NCI-H2227 (cell line): ENCODE measurements at regions not wholly inside any gene's neighbourhood (a gene's known extent, or its start where the extent isn't known, plus 50 kb on each side); places are given as distances from the start of the nearest gene placed in this dataset.
"Not testable (repeated sequence)": the region's sequence is repeated elsewhere in the genome, so short reads cannot be mapped to it uniquely, and the experiment has no call there.

Experiments
- DNase-seq: peaks from one replicate; lab custom pipeline; 2025; ENCODE audit not compliant: unreplicated experiment; lab: John Stamatoyannopoulos, UW

DNA sequence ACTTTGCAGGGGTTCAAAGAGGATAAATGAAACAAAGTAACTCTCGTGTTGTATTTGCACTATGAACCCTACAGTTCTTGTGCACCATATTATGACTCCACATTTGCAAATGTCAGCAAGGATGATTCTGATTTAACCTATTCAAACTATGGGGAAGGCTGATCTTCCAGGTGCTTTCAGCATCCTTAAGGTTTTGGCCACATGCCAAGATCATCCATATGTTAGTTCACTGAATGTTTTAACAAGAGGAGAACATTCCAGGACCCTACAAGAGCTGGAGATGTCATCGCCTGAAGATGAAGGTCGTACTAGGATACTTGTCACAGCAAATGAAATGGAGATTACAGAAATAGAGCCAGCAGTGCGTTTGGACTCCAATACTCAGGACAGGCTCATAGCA, 114.2 kb downstream of the DHRS2 start:
- DNase-seq, result no peak

DNA sequence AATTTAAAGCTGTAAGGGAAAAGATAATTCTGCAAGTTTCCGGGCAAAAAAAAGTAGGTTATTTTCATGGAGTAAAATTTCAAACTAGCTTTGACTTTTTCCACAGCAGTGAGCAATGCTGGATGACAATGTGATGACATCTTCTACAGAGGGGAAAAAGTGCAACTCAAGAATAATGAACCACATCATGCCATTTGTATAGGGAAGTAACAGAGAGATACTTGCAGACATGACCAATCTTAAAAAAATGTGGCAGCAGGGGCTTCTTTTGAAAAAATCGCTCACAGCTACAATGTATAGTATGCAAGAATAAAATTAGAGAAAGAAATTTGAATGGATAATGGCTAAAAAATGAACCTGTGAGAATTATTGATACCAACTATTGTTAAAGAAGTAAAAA, 115.5 kb downstream of the DHRS2 start:
- DNase-seq, result no peak

DNA sequence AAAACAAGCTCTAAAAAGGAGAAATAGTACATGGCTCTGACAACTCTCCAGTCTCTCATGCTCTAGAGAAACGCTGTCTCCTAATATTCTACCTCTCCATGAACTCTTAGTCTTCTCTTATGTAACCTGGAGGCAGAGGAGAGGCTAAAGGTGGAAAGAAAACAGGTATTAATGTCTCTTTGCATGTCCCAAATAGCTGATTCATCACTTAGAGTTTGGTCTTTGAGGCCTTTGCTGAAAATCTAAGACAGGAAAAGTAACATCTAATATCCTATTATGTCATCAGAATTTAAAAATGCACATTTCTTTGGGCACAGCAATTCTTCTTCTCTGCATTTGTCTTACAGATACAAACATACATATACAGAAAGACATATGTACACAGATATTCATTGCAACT, 127.2 kb downstream of the DHRS2 start:
- DNase-seq, result no peak

DNA sequence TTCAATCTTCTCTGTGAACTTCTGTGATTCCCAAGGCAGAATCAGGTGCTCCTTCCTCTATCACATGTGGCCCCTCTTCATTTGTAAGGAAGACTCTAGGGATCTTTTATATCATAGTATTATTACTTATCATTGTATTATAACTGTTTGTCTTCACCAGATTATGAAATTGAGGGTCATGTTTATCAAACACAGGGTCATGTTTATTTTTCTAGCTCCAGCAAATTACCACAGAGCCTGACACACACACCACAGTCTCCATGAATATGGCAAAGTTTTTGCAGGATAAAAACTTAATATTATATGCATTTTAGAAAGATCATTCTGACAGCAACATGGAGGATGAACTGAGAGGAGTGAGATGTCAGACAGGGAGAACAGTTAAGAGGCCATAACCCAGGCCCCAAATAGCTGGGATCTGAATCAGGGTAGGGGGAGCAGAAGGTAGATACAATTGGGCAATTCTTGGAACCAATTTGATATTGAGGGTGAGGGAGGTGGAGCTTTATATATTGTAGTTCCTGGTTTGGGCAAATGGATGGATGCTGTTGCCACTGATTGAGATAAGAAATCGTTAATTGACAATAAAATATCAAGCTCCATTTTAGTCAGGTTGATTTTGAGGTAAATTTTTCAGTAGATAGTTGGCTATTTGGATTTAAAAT, 130.7 kb downstream of the DHRS2 start:
- no peak for DNase-seq

DNA sequence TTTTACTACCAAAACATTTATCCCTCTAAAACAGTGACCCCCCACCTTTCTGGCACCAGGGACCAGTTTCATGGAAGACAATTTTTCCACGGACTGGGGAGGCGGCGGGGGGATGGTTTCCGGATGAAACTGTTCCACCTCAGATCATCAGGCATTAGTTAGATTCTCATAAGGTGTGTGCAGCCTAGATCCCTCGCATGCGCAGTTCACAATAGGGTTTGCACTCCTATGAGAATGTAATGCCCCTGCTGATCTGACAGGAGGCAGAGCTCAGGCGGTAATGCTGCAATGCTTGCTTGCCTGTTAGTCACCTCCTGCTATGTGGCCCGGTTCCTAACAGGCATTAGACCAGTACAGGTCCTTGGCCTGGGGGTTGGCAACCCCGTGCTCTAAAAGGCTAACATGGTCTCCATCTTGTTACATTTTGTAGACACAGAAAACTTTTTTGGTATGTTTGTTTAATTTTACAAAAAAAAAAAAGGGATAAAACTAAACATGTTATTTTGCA, 133.1 kb downstream of the DHRS2 start:
- not testable (repeated sequence) for DNase-seq

DNA sequence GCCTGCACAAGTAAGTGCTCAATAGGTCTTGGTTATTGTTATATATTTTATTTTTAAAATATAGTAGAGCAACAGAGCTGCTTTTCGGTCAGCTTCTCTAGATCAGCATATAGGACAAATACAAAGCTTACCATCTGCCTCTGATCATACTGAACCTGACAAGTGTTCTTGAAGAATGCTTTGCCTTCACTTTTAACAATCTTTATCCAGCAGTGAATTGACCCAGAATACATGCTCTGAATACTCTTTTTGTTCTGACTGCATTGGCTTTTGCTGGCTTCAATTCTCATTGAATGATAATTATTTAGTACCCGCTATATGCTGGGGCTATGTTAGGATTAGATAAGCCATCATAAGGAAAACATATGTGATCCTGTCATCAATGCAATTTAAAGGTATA, 137.8 kb downstream of the DHRS2 start:
- no peak for DNase-seq

DNA sequence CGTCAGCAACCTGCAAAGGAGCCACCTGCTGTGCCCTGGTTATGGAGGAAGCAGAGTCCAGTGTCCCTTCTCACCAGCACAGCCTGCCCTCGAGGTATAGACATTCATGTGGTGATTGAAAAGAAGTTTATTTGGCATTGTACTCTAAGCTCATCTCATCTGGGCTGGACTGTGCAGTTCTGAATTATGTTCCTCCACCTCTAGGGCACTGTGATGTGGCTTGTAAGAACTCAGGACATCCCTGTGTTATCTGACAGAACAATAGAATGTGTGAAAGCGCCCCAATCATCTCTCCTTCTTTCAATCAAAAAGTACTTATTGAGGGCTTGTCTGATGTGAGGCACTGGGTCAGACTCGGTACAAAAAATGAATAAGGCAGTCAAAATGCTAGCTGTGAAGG, 140.1 kb downstream of the DHRS2 start:
- no peak for DNase-seq

DNA sequence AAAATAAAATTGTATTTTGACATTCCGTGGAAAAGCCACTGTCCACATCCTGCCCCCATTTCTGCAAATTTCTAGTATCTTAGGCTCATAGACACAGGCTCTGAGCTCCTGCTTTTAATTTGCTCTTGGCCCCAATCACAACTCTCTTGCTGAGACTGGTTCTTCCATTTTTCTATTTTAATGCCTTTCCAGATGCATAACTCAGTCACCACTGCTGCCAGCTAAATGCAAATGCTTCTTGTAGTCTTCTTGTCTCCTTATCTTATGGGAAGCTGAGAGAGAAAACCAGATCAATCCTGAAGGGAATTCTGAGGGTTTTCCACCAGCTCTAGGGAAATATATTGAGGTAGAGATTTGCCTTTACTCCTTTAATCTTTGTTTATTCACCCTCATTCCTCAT, 149.0 kb downstream of the DHRS2 start:
- no peak for DNase-seq

DNA sequence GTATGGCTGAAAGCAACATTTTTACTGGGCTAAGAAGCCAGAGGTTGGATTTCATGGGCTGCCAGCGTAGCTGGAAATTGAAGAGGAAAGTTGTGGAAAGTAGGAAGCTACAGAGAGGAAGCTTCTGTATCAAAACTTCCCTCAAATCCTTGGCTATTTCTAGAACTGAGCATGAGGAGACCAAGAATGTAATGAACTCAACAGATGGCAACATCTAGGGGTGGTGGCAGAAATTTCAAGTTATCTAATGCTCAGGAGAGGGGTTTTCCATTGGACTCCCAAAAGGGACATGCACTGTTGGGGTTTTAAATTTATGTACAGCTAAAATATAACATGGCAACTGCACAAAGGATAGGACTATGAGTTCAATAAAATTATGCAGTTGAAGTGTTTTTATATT, 151.3 kb downstream of the DHRS2 start:
- no peak for DNase-seq

DNA sequence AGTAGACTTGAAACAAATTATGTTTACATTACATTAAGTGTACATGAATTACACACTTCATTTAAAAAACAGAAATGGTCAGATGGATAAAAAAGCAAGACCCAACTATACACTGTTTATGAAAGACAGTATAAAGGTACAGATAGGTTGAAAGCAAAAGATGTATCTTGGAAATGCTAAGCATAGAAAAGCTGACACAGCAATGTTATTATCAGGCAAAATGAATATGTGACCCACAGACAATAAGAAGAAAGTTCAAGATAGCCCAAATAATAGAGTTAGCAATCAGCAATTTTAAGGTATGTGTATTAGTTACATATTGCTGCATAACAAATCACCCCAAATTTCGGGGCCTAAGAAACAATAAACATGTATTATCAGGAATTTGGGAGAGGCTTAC, 153.5 kb downstream of the DHRS2 start:
- no peak for DNase-seq

DNA sequence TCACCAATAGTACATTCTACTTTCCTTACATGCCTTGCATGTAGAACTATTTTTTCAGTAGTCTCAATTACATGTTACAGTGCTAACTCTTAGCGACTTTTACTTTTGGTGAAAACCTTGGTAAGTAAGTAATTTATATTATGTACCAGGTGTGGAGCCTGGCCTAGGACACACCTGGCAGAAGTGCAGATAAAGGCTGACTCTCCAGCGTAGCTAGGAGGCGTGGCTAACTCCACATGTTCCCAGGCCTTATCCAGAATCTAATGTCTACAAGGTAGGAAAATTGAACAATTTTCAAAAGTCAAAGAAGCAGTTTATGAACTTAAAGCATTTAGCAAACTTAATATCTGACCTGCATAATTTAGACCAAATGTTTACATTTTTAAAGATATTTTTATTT, 157.4 kb downstream of the DHRS2 start:
- no peak for DNase-seq

DNA sequence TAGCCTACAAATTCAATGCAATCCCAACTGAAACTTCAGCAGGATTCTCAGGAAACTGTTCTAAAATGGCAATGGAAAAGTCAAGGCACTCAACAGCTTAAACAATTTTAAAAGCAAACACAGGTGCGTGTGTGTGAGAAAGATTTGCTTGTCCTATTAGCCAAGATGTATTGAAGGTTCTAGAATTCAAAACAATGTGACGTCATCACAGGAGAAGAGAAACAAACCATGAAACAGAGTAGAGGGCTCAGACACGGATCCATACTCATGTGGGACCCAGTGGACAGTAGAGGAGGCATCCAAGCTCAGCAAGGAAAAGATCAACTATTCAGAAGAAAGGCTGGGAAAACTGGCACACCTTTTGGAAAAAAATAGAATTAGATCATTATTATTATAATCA, 152.8 kb upstream of the DHRS4 start:
- no peak for DNase-seq

DNA sequence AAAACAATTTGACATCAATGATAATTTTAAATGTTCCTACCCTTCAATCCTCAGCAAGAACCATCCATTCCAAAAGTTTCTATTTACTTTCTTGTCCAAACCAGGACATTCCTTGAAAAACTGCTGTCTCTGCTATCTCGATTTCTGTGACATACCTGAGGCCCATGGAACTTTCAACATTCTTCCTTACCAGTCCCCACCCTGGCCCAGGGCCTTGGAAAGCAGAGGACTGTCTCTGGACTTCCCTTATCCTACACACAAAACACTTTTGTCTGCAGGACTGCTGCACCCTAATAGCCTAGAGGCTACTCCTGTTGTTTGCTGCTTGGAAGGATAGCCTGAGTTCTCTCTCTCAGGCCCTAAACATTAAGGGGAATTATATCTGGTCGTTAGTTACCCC, 151.8 kb upstream of the DHRS4 start:
- no peak for DNase-seq

DNA sequence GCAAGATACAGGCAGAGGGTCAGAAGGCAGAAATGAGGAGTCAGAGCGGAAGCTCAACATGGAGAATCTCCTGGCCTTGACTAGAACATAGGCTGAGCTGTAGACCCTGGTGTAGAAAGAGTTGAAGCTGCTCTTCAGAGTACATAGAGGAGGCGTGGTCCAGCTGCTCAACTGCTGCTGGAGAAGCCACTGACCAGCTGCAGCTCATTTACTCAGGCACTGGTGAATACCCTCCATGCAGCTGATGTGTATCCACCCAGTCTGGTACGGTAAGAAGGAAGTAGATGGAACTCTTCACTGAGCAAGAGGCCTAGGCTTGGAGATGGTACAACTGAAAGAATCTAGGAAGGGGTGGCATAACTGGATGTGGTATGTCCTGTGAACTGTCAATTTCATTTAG, 148.8 kb upstream of the DHRS4 start:
- no peak for DNase-seq

DNA sequence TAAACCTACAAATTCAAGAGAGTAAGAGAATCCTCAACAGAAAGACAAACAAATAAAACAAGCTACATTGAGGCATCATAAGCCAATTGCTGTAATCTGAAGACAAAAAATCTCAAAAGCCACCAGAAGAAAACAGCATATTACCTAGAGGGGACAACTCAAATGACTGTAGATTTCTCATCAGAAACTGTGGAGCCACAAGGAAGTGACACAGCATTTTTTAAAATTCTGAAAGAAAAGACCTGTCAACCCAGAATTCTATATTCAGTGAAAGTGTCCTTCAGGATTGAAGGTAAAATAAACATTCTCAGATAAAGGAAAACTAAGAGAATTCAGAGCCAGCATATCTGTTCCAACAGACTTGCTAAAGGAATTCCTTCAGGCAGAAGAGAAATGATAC, 147.8 kb upstream of the DHRS4 start:
- no peak for DNase-seq

DNA sequence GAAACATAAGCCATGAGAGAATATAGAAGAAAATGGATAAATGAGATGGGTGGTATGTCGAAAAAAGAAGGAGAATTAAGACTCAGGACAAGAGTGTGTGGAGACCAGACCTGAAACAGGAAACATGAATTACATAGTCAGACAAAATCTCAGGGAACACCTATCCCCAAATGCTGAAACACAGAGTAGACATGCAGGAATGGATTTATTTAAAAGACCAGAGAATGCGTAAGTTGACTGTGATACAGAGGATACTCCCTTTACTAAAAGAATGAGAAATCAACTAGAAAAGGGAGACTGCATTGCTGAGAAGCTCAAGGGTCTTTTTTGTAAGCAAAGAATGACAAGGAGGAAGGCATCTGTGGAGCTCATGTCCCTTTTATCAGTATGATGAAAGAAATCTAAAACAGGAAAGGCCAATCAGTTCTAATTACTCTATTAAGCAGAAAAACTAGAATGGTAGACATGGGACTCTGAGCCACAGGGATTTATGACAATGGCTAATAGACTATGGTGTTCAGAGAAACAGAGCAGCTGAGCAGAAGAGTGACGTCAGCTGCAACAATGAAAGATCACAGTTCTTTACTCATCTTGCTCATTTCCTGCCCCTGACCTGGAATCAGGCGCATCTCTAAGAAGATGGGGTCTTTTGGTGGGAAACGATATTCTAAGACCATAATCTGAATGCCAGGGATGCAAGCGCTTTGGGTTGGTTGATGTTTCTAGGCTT, 138.9 kb upstream of the DHRS4 start:
- no peak for DNase-seq

DNA sequence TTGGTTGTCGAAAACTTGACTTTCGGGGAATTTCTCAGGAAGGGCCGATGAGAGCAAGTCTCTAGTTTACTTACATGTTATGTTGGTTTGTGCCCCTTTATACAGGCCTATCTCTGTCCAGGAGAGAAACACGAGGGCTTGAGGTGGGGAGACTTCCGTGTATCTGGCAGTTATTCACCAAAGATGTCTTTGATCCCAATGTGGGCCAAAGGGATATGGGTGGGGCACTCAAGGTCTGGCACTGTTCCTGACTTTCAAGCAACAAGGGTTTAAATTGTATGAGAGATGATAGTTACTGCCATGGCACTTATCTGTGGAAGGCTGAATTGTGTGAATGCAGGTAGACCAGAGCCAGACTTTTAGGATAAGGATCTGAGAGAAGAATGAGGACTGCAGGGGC, 137.2 kb upstream of the DHRS4 start:
- no peak for DNase-seq

DNA sequence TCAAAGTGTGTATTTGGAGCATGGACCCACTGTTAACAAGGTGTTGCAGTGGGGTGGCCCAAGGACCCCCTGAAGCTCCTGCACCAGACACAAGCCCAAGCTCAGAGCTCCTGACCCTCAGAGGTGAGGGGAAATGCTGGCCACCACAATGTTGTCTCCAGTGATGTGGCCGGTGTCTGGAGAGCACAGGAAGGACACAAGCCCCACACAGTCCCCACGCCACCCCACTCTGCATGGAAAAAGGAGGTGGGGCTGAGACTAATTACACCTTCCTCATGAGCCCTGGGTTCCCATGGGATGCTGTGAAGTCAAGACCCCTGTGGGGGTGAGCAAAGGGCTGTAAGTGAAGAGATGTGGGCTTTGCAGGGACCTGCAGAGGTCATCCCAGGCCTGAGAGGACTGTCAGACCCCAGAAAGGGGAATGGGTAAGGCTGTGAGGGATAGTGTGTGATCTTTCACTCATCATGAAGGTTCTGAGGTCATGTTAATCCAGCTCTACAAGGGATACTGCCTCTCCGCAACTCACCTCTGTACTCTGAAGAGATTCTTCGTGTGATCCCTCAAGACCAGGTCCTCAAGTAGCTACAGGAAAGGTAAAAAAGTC, 136.3 kb upstream of the DHRS4 start:
- DNase-seq, result no peak

DNA sequence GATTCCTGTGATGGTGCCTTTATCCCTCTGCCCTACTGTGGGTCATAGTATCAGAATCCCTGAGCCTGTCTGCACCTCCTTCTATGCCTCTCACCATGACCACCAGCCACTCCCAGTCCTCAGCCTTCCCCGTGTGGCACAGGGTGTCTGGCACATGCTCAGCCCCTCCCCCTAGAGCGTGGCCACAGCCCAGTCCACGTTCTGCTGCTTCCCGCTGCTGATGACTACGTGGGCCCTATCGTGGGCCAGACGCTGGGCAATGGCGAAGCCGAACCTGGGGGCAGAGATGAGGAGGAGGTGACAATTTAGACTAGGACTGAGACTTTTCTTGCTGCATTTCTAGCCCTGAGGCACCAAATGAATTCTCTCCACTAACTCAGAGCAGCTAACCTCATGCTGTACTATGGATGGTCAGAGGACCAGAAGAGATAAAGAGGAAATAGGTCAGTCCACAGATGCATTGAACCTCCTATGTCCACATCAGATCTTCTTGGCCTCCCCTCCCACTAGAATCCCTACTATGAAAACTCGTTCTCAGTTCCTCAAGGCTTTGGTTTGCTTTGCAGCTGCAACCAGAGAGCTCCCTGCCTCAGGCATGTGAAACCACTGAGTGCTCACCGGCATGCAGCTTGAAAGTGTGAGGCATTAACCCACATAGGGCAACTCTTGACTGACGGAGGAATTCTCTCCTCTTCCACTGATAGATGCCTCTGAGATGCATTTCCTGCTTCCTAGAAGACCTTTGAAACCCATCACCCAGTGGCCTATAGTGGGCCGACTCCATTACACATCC, 126.3 kb upstream of the DHRS4 start:
- DNase-seq, result no peak

DNA sequence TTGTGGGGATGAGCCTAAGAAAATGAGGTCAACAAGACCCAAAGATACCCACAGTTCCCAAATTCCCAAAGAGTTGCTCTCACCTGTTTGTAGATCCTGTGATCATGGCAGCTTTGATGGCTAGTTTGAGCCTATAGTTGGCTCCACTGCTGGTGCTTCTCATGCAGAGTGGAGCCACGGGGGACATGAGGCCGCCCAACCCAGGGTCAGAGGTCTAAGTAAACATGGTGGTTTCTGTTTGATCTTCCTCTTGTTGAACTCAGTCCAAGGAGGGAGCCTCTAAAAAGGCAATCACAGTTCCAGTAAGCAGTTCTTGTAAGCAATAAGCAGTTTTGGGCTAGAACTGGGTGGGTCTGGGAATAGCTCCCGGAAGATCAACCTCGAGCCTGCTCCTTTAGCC, 125.6 kb upstream of the DHRS4 start:
- no peak for DNase-seq

DNA sequence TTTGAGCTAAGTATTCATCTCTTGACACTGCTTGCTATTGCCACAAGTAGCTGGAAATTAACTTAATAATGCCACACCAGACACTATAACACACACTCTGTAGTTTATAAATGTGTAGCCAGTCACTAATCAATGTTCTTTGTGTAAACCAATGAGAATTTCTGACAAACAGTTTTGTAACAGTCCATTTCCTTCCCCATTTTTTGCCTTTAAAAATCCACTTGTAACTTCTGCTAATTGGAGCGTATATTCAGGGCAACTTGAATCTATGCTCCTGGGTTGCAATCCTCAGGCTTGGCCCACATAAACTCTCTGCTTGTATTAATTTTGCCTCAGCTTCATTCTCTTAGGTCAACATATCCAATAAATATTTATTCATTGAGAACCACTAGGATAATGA, 125.0 kb upstream of the DHRS4 start:
- no peak for DNase-seq
